HepG2 (cell line): ENCODE measurements at regions not wholly inside any gene's neighbourhood (a gene's known extent, or its start where the extent isn't known, plus 50 kb on each side); places are given as distances from the start of the nearest gene placed in this dataset.

Experiments
- BCL6 ChIP-seq: IDR thresholded peaks from 2 replicates; pipeline ENCODE4 v1.6.1; 2016; ENCODE audit warnings: missing genetic modification reagents, missing compliant biosample characterization
- NR2C2 ChIP-seq: sonication (generic); formaldehyde crosslinking; IDR thresholded peaks from 2 replicates; pipeline ENCODE4 v1.4.0; 2020; ENCODE audit warnings: missing genetic modification reagents, mild to moderate bottlenecking, moderate library complexity, borderline replicate concordance
- POLR2A ChIP-seq, 2 experiments: IDR thresholded peaks; 2 replicates each; pipeline ENCODE4 v1.6.1; 2011; ENCODE audit warnings: low read depth in 2 of 2, low read length in 2 of 2, mild to moderate bottlenecking in 1 of 2, moderate library complexity in 1 of 2; ENCODE audit not compliant: insufficient read depth in 1 of 2
- TBL1XR1 ChIP-seq: fragments of 150-350 bp; IDR thresholded peaks from 2 replicates; pipeline ENCODE4 v1.6.1; 2014; ENCODE audit warnings: borderline replicate concordance, low read length; ENCODE audit not compliant: partially characterized antibody
- TEAD3 ChIP-seq: optimal IDR thresholded peaks from 2 replicates; pipeline ENCODE3; 2016; ENCODE audit warnings: borderline replicate concordance
- TF ChIP-seq, protein P1 (sequence below): conservative IDR thresholded peaks from 2 replicates; pipeline ENCODE4 v1.6.1; 2018; ENCODE audit warnings: missing genetic modification reagents
- TF ChIP-seq, protein P2 (sequence below): sonication (generic); formaldehyde crosslinking; IDR thresholded peaks from 2 replicates; pipeline ENCODE4 v1.5.0; 2020; ENCODE audit warnings: mild to moderate bottlenecking, missing genetic modification reagents, moderate library complexity
- TF ChIP-seq, protein P3 (sequence below): sonication (generic); formaldehyde crosslinking; conservative IDR thresholded peaks from 2 replicates; pipeline ENCODE4 v1.8.1; 2023; ENCODE audit warnings: missing genetic modification reagents
- TF ChIP-seq, protein P4 (sequence below): sonication (generic); formaldehyde crosslinking; IDR thresholded peaks from 2 replicates; pipeline ENCODE4 v1.4.0; 2020; ENCODE audit warnings: mild to moderate bottlenecking, missing genetic modification reagents

DNA sequence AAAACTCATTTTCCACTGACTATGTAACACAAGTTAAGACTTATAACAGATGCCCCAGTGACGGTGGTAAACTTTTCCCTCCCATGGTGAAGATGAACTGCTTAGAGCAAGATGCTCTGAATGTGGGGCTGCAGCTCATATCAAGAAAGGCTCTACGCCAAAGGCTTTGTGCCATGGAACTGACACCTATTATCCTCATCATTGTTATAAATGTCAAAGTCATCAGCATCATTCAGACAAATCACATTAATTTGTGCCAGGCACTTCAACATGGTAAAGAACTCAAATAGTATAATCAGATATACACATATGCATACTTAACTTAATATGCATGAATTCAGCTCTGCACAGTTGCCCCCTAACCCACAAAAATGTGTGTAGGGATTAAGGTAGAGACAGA is 305.9 kb upstream of the ATP10B start:
- TF ChIP-seq NR2C2 (no peak), TBL1XR1 (no peak), BCL6 (CRISPR knock-in tag) (no peak), TEAD3 (CRISPR knock-in tag) (no peak), POLR2A (IDR thresholded peaks at IDR 0.05; ENCODE audit: insufficient read depth in 1 of 2, low read depth in 2 of 2, low read length in 2 of 2) (no peak)
- TF ChIP-seq, protein P1, sequence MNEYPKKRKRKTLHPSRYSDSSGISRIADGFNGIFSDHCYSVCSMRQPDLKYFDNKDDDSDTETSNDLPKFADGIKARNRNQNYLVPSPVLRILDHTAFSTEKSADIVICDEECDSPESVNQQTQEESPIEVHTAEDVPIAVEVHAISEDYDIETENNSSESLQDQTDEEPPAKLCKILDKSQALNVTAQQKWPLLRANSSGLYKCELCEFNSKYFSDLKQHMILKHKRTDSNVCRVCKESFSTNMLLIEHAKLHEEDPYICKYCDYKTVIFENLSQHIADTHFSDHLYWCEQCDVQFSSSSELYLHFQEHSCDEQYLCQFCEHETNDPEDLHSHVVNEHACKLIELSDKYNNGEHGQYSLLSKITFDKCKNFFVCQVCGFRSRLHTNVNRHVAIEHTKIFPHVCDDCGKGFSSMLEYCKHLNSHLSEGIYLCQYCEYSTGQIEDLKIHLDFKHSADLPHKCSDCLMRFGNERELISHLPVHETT (CRISPR knock-in tag), result no peak
- TF ChIP-seq, protein P2, sequence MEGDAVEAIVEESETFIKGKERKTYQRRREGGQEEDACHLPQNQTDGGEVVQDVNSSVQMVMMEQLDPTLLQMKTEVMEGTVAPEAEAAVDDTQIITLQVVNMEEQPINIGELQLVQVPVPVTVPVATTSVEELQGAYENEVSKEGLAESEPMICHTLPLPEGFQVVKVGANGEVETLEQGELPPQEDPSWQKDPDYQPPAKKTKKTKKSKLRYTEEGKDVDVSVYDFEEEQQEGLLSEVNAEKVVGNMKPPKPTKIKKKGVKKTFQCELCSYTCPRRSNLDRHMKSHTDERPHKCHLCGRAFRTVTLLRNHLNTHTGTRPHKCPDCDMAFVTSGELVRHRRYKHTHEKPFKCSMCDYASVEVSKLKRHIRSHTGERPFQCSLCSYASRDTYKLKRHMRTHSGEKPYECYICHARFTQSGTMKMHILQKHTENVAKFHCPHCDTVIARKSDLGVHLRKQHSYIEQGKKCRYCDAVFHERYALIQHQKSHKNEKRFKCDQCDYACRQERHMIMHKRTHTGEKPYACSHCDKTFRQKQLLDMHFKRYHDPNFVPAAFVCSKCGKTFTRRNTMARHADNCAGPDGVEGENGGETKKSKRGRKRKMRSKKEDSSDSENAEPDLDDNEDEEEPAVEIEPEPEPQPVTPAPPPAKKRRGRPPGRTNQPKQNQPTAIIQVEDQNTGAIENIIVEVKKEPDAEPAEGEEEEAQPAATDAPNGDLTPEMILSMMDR (CRISPR knock-in tag), result no peak
- TF ChIP-seq, protein P3, sequence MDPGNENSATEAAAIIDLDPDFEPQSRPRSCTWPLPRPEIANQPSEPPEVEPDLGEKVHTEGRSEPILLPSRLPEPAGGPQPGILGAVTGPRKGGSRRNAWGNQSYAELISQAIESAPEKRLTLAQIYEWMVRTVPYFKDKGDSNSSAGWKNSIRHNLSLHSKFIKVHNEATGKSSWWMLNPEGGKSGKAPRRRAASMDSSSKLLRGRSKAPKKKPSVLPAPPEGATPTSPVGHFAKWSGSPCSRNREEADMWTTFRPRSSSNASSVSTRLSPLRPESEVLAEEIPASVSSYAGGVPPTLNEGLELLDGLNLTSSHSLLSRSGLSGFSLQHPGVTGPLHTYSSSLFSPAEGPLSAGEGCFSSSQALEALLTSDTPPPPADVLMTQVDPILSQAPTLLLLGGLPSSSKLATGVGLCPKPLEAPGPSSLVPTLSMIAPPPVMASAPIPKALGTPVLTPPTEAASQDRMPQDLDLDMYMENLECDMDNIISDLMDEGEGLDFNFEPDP (CRISPR knock-in tag), result no peak
- TF ChIP-seq, protein P4, sequence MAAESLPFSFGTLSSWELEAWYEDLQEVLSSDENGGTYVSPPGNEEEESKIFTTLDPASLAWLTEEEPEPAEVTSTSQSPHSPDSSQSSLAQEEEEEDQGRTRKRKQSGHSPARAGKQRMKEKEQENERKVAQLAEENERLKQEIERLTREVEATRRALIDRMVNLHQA (CRISPR knock-in tag), result no peak
